HG02870 (cell line): ENCODE measurements at regions not wholly inside any gene's neighbourhood (a gene's known extent, or its start where the extent isn't known, plus 50 kb on each side); places are given as distances from the start of the nearest gene placed in this dataset.
"Not testable (repeated sequence)": the region's sequence is repeated elsewhere in the genome, so short reads cannot be mapped to it uniquely, and the experiment has no call there.

ENCODE experiments used
- ATAC-seq: cut with Tn5 transposase; IDR thresholded peaks from one replicate; pipeline ENCODE4 v1.9.1; 2021; ENCODE audit warnings: mild to moderate bottlenecking, moderate library complexity; ENCODE audit not compliant: unreplicated experiment

GRCh38 chr4:162945713-162946112 is 221.0 kb downstream of the NAF1 start:
- no peak for ATAC-seq

DNA sequence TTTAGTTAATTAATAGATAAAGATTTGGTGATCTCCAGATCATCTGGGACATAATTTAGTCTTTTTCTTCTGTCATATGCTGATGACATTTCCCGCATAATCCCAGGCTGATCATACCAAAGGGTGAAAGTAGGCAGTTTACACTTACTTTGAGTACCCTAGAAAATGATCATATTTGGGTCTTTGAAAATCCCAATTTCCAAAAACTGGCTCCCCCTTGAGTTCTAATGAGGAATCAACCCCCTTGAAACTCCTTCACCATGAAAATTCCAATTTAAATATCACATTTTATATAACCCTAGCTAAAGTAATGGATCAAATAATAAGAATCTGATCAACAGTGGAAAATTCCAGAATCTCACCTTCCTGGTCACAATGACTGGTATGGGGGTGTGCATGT is 223.4 kb downstream of the NAF1 start:
- no peak for ATAC-seq

- ATAC-seq, result no peak
Observed at GRCh38 chr4:162938738-162939485, 227.8 kb downstream of the NAF1 start.

GRCh38 chr4:162935214-162935613 is 231.5 kb downstream of the NAF1 start:
- no peak for ATAC-seq

DNA sequence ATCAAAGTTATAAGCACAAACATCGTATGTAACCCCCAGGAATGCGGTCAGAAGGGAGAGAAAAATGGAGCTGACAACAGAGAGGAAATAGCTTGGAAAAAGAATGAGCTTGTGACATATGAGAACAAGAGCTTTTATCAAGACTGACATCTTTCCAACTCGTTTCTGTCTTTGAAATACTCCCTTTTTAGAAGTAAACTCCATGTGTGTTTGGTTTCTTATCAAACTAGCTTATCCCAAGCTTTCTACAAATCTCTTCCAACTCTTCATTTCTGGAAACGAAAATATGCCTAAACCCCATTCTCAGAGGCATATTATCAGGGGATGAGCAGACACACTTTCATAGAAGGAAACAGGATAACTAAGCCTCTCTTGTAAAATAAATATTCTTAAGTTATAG is 235.4 kb downstream of the NAF1 start:
- no peak for ATAC-seq

DNA sequence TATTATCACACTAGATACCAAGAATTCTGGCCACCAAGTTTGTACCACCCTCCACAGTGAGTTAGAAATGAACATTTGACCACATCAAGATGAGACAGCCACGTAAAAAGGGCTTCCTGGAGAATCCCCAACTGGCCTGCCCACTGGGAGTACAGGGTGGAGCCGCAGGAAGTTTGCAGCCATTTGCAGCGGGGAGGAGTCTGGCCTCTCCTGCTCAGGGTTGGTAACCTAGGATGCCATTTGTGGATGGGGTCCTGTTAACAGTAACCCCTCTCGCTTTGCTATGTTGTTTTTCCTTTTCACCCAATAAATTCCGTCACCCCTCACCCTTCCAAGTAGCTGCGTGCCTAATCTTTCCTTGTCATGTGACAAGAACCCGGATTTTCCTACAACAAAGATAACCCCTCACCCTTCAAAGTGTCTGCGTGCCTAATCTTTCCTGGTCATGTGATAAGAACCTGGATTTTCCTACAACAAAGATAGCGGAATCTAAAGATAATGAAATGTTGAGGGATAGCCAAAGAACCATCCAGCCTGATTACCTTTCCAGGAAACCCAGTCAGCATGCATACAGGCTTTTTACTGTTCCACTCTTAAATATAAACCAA is 245.4 kb downstream of the NAF1 start:
- no peak for ATAC-seq

GRCh38 chr4:162920649-162921048 is 246.0 kb downstream of the NAF1 start:
- no peak for ATAC-seq

DNA sequence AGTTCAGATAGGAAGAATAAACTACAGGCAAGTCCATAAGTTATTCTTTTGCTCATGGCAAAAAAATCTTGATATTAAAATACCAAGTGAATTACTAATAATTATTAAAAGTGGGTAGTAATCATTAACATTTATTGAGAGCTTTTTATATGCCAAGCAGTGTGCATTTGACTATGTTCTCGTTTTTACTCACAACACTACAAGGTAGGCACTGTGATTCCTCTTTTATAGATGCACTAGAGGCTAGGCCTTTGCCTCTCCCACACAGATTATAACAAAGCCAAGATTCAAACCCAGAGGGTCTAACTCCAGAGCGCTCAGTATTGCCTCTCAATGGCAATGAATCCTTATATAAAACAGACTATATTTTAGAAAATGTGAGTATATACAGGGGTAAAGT is 254.2 kb downstream of the NAF1 start:
- no peak for ATAC-seq

DNA sequence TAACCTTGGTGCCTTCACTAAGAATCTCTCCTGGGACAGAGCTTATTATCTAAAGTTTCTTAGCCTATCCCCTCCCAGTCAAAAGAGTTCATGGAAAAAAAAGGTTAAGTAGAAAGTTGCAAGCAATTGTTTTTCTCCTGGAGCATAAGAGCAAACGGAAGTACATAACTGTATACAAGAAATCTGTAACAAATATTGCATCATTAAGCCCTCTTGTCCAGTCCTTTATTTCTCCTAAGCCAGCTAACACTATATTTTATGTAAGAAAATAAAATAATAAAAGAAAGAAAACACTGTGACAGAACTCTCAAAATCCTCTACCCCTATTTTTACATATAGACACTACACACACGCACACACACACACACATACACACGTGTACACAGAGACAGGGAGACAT is 255.3 kb downstream of the NAF1 start:
- no peak for ATAC-seq

- ATAC-seq, result no peak
Observed at GRCh38 chr4:162909952-162910351, 256.7 kb downstream of the NAF1 start.

DNA sequence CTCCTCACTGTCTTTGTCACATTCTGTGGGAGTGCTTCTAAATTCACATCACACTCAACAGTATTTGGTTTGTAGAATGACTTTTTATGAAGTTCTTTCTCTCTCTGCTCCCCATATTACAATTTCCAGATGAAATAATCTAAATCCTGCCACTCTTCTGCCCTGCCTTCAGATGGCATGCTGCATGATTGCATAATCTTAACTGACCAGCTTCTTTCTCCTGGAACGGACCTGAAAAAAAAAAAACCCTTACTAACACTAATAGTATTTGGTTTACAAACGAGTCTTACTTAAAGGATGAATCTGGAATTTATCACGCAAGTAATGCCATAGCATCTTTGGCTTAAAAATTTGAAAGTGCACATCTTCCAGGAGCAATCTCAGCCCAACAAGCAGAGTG is 272.3 kb downstream of the NAF1 start:
- ATAC-seq, result no peak

DNA sequence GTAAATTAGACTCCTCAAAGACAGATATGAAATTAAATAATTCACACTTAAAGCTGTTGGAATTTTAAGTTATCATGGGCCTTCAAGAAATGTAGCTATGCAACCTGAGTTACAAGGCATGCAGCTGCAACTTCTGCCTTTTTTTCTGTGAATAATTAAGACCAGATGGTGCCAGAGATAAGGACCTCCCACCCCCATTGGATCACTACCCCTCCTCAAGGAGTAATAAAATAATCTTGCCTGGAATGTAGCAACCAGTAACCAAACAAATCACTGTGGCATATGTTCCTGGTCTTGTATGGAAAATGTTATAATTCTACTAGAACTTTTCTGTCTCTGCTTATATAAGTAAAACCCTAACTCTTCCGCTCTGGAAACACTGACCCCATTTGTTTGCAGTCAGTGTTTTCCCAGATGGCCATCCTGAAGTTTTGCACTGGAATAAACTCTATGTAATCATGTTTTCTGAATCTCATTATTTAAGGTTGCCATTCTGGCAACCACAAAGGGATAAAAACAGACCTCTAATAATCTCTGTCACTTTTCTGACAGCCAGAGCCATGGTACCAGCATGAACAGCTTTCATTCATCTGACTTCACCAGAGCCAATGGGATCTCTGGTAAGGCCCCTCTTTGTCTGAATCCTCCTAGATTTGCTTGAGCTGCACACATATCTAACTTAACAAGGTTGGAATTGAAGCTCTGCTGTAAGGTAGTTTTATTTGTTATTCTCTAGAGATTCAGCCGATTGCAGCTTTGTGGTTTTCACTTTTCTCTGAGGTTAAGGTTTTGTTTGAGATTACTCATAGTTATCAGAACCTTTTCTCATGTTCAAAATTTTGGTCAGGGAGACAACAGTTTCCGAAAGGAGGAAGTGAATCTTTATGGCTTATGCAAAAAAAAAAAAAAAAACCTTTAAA is 274.6 kb downstream of the NAF1 start:
- ATAC-seq, result peak; percentile 100

DNA sequence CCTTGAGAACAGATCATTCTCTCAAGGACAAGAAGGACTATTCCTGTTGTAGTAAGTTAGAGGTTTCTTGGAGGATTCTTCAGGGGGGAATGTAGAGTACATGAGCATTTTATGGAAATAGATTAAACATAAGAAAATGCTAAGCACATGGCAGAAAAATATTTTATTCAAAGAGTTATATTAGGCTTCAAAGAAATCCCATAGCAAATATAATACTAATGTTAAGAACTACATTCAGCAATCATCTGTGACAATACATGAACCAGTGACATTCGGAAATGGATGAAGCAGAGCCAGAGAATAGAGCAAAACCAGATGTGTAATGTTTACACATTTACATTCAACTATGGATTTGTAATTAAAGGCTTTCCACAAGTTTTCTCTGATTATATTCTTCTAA is 288.6 kb downstream of the NAF1 start:
- ATAC-seq, result no peak

- ATAC-seq, result no peak
Observed at GRCh38 chr4:162874748-162875147, 291.9 kb downstream of the NAF1 start.

DNA sequence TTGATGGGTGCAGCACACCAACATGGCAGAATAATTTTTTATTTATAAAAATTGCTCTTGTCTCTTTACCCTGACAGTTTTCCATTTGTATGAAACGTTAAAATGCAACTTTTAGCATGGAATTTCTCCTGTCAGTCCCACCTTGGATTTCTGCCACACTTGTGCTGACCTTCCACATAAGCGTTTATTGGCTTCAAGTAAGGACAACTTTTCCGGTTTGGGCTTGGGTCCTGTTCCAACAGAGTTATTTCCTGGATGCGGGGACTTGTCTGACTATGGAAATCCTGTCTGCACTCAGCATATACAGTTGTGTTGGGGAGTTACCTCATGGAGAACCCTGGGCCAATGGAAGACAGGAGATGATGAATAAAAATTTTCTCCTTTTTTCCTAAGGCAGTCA is 294.7 kb downstream of the NAF1 start:
- ATAC-seq, result no peak

DNA sequence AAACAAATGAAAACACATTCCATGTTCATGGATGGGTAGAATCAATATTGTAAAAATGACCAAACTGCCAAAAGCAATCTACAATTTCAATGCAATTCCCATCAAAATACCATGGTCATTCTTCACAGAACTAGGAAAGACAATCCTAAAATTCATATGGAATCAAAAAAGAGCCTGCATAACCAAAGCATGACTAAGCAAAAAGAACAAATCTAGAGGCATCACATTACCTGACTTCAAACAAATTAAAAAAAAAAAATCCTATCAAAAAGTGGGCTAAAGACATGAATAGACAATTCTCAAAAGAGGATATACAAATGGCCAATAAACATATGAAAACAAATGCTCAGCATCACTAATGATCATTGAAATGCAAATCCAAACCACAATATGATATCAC is 297.5 kb downstream of the NAF1 start:
- no peak for ATAC-seq

GRCh38 chr4:162866565-162866964 is 300.1 kb downstream of the NAF1 start:
- no peak for ATAC-seq

DNA sequence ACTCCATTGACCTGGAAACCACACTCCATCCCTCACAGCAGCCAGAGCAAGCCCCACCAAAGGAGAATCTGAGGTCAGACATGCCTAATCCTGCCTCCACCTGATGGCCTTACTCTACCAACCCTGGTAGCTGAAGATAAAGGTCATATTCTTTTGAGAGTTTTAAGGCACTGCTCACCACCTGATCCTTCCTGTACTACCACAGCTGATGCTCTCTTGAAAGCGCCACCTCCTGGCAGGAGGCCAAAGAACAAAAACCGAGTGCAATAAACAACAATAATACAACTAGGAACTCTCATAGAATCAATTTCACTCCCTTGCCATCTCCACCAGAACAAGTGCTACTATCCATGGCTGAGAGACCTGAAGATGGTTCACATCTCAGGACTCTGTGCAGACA is 301.6 kb downstream of the NAF1 start:
- ATAC-seq, result peak; percentile 74

GRCh38 chr4:162853788-162854187 is 312.9 kb downstream of the NAF1 start:
- ATAC-seq, result no peak

DNA sequence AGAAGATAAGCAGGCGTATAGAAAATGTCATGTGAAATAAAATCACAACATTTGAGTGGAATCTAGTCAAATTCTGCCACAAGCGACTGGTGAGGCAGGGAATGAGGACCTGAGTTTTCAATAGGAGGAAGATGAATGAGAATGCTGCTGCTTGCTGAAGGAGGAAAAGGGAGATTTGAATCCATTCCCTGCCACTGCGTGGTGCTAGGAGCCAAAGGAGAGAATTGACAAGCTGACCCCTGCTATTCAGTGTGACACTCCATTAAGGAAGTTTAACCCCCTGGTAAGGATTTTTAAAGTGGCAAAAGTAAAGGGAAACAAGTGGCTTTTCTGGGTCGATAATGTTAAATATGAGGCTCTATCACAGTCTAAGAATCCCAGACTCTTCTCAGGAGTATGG is 314.0 kb downstream of the NAF1 start:
- ATAC-seq, result no peak

DNA sequence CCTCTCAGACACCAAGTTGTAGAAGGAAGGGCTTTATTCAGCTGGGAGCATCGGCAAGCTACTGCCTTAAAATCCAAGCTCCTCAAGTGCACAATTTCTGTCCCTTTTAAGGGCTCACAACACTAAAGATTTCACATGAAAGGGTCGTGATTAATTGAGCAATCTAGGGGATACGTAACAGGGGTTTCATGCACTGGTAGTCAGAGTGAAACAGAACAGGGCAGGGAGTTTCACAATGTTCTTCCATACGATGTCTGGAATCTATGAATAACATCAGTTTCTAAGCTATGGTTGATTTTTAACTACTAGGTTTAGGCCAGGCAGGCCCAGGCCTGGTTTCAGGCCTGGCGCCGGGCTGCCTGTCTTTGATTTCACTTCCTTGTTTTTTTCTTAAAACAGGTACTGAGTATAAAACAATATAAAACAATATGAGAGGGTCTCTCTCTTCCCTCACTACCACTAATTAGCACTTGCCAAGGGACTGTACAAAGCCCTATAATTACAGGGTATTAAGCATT is 315.4 kb downstream of the NAF1 start:
- ATAC-seq, result not testable (repeated sequence)

GRCh38 chr4:162849937-162850336 is 316.8 kb downstream of the NAF1 start:
- ATAC-seq, result no peak
